NCI-H146 treated with DMSO at 0.1 percent for 48 hours (cell line): ENCODE measurements at regions not wholly inside any gene's neighbourhood (a gene's known extent, or its start where the extent isn't known, plus 50 kb on each side); places are given as distances from the start of the nearest gene placed in this dataset.

ENCODE experiments used
- DNase-seq: peaks from one replicate; lab custom pipeline; 2025; ENCODE audit not compliant: unreplicated experiment; lab: John Stamatoyannopoulos, UW

GRCh38 chr7:33661430-33662160 lies 243.7 kb upstream of the BMPER start:
- DNase-seq: no peak

DNA sequence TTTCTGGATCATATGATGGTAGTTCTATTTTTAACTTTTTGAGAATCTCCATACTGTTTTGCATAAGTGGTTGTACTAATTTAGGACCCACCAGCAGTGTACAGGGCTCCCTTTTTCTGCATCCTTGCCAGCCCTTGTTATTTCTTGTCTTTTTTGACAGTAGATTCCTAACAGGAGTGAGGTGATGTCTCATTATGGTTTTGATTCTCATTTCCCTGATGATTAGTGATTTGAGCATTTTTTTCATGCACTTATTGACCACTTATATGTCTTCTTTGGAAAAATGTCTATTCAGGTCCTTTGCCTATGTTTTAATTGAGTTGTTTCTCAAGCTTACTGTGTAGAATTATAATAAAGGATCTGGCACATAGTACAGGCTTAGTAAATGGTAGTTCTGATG lies 238.8 kb upstream of the BMPER start:
- DNase-seq: no peak

DNA sequence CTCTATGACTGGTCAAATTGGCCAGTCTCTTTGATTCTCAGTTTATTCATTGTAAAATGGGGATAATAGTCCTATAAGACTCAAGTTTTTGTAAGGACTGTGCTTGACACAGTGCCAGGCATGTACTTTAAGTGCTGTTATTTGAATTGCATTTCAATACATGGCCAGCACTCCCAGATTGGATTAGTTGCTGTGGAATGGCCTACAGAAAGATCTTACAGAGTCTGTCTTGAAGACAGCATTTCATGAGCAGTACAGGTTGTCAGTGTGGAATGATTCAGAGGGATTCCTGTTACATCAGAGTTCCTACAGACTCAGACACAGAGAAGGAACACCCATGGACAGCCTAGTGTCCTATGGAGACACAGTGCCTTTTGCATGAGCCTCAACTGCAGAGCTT lies 238.1 kb upstream of the BMPER start:
- no peak for DNase-seq

DNA sequence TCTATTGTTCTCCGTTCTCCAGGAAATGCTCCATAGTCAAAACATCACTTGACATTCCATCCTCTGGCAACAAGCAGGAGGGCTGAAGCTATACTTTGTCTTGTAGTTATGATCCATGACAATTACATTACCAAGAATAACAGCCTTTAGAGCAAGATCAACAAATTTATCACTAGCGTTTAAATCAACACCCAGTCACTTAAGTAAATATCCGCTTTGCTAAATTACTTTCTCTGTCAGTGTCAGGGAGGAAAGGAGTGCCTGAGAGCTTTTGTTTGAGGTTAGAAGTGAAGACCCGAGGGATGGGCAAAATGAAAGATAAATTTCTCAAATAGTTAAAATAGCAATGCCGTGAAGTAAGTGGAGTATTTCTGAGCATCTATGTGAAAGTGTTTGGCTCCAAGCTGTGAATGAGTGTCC lies 236.1 kb upstream of the BMPER start:
- peak; percentile 74 for DNase-seq

GRCh38 chr7:33671531-33672262 lies 233.6 kb upstream of the BMPER start:
- DNase-seq: no peak

DNA sequence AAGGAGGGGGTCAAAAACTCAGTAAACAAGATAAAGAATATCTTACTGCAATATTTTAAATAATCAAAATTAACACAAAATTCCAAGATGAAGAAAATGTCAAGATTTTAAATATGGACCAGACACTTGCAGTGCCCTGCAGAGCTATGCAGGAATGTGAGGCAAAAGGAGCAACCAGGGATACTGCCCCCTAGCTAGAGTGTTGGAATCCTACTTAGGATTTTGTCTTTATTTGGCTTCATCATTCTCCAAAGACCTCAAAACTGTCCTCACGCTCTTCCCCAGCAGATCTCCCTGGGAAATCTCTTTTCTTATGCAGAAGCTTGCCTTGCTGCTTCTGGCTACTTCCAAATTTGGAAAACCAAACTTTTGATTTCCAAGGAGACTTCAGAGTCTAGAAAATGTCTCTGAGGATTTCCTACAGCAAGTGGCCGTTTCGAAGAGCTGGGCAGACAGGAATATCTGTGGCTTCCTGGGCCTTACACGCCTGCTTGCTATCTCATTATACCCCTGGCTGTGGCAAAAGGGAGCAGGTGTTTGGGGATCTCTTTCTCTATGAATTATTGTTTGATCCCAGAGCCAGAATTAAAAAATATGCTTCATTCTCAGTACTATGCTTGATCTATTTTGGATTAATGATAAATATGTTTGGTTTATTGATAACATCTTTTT lies 232.2 kb upstream of the BMPER start:
- no peak for DNase-seq

- no peak for DNase-seq
Observed at GRCh38 chr7:33674804-33675411, 230.4 kb upstream of the BMPER start.

DNA sequence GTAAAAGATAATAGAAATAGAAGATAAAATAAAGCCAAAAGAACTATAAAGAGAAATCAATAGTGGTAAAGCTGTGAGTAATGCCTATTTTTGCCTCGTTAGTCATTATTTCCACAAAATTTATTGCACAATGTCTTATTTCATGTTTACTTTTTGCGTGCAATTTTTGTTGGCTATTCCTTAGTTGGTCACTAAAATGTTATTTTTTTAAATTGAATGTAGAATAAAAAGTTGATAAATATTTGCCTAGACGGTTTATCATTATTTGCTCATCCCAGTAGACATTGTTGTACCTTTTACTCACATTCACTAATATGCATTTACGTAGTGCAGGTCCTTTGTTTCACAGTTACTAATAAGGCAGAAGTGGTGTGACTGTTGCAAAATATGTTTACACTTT lies 227.8 kb upstream of the BMPER start:
- no peak for DNase-seq

- no peak for DNase-seq
Observed at GRCh38 chr7:33678569-33679335, 226.6 kb upstream of the BMPER start.

DNA sequence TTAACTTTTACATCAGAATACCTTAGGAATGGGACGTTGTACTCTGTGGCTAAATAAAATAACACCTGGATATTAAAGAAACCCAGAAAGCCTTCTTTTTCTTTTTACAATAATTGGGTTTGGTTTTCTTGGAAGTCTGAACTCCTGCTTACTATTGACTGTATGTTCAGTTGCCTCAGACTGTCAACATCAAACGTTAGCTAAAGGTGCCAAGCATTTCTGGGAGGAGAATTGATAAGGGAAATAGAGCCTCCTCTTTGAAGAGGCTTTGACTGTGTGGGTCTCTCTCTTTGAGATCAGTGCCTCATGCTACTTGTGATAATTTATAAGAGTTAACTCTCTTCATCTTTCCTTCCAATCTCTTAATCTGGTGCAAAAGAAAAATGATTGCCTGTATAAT lies 224.7 kb upstream of the BMPER start:
- no peak for DNase-seq

DNA sequence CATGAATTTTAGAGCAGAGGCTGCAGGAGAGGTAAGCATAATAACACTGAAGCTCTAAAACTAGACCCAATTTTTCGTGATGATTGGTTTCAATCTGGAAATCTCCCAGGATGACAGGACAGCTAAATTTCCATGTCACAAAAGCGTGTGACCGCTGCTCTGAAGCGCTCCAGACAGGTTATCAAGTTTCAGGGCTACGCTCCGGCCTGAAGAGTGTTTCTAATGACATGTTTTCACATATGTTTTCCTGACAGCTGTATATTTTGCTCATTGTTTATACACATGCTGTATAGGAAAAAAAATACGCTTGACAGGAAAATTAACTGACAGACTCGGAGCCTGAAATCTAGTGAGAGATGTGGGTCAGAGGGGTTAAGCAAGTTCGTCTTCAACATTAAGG lies 219.8 kb upstream of the BMPER start:
- no peak for DNase-seq

- DNase-seq: no peak
Observed at GRCh38 chr7:33685981-33686683, 219.2 kb upstream of the BMPER start.

DNA sequence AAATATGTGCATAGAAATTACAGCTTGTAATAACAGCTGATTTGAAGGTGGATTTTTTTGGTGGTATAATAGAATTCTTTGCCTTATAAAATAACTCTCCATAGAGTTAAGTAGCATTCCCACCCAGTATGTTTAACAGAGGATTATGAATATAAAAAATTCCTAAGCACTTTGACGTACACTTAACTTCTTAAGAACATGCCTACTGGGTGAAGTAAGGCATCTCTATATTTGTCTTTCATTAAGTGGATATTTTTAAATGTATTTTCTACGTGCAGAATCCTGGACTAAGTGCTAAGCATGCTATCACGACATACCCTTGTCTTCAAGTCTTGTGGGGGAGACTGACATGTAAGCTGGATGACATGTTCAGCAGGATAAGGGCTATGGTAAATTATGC lies 217.7 kb upstream of the BMPER start:
- DNase-seq: no peak

DNA sequence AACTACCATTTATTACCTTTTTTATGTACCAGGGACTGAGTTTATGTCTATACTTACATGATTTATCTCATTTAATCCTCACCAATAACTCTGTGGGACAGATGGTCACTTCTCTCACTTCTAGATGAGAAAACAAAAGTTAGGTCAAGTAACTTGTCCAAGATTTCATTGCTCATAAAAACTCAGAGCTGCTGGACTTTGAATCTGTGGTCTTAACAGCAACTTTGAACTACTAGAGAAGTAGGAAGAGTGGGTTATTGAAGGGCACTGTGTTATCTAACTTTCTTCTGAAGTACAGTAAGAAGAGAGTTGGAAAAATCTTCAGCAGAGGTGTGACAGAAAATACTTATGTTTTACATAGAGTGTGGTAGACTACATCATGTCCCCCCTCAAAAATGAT lies 214.2 kb upstream of the BMPER start:
- DNase-seq: no peak

GRCh38 chr7:33692956-33693355 lies 212.4 kb upstream of the BMPER start:
- no peak for DNase-seq

- no peak for DNase-seq
Observed at GRCh38 chr7:33694006-33694405, 211.3 kb upstream of the BMPER start.

DNA sequence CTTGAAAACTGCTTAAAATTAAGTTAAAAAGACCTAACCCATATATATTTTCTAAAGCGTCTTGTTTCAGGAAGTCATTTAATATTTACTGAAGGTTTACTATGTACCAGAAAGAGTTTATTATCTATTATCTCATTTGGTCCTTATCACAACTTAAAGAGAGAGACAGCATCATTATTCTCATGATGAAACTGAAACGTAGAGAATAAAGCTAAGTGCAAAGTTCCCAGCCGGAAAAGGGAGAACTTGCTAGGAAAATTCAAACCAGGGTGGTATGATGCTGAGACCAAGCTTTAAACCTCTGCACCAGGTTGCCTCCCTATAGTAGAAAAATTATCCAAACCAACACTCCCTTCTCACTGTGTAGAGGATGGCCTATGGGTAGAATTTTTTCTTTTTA lies 207.7 kb upstream of the BMPER start:
- no peak for DNase-seq

- no peak for DNase-seq
Observed at GRCh38 chr7:33698041-33698440, 207.3 kb upstream of the BMPER start.

DNA sequence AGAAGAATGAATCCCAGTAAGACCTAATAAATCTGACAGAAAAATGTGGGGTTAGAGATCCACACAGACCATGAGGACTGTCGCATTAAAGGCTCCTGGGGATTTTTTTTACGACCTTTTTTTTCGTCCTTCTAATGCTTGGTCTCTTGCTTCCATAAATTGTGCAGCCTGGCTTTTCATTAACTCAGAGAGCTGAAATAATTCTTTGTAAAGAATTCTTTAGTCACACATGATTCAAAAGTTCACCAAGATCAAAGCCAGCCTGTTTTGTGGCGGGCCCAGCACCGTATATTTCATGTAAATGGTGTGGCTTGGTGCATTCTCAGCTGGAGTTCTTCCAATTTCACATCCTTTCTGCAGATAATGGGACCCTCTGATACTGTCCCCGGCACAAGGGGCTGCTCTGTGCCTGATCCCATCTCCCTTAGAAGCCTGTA lies 206.6 kb upstream of the BMPER start:
- DNase-seq: no peak
